Caco-2 (cell line): ENCODE measurements at regions not wholly inside any gene's neighbourhood (a gene's known extent, or its start where the extent isn't known, plus 50 kb on each side); places are given as distances from the start of the nearest gene placed in this dataset.

ENCODE experiments used
- BruUV-seq: library from RNA; stranded (reverse); fragments of 400-500 nt; replicated peaks from 2 replicates; lab custom pipeline; 2021; lab: Mats Ljungman, UMichigan
- CTCF ChIA-PET: fragments of 300-600 bp; sonication (Branson Sonifier 250); formaldehyde crosslinking; loops from one replicate; lab custom pipeline; 2022; ENCODE audit warnings: antibody characterized with exemption; lab: Charles Lee
- POLR2A ChIA-PET: fragments of 300-600 bp; sonication (Branson Sonifier 250); formaldehyde crosslinking; loops from one replicate; lab custom pipeline; 2022; ENCODE audit warnings: antibody characterized with exemption; lab: Charles Lee
- DNase-seq, 2 experiments: peaks; one replicate each; pipeline versions ENCODE4 v3.0.0 to v3.0.0-alpha.2; 2020 to 2022
- H3K27me3 ChIP-seq: replicated peaks from 2 replicates; pipeline ENCODE4 v1.6.0; 2011; ENCODE audit warnings: low read length; ENCODE audit not compliant: control insufficient read depth, insufficient read depth
- H3K36me3 ChIP-seq: 2 replicates; pipeline ENCODE4 v1.5.1; 2011; ENCODE audit warnings: low read length; ENCODE audit not compliant: control insufficient read depth, insufficient read depth
- H3K4me1 ChIP-seq: fragments of 250-450 bp; sonication (Bioruptor Pico); 2 replicates; pipeline ENCODE4 v1.5.1; 2020; ENCODE audit warnings: mild to moderate bottlenecking
- H3K4me3 ChIP-seq: 2 replicates; pipeline ENCODE4 v1.5.1; 2011; ENCODE audit warnings: low read depth, mild to moderate bottlenecking, control low read depth, low read length
- H3K9me3 ChIP-seq: fragments of 250-450 bp; sonication (Bioruptor Pico); 2 replicates; pipeline ENCODE4 v1.5.1; 2020; ENCODE audit warnings: mild to moderate bottlenecking, moderate library complexity
- H3K27ac Mint-ChIP-seq: one replicate; pipeline ENCODE4 v1.8.0; 2022; ENCODE audit warnings: mixed read lengths; ENCODE audit not compliant: unreplicated experiment
- H3K27me3 Mint-ChIP-seq: one replicate; pipeline ENCODE4 v1.8.0; 2022; ENCODE audit warnings: mixed read lengths; ENCODE audit not compliant: insufficient read depth, unreplicated experiment
- H3K36me3 Mint-ChIP-seq: one replicate; pipeline ENCODE4 v1.8.0; 2022; ENCODE audit warnings: mild to moderate bottlenecking, mixed read lengths; ENCODE audit not compliant: insufficient read depth, unreplicated experiment
- H3K4me1 Mint-ChIP-seq: one replicate; pipeline ENCODE4 v1.8.0; 2022; ENCODE audit warnings: low read depth, mixed read lengths; ENCODE audit not compliant: unreplicated experiment
- H3K4me3 Mint-ChIP-seq: one replicate; pipeline ENCODE4 v1.8.0; 2022; ENCODE audit warnings: mild to moderate bottlenecking, moderate library complexity, mixed read lengths; ENCODE audit not compliant: unreplicated experiment
- H3K9me3 Mint-ChIP-seq: one replicate; pipeline ENCODE4 v1.8.0; 2022; ENCODE audit warnings: mixed read lengths; ENCODE audit not compliant: unreplicated experiment
- intact Hi-C: fragments of 100-400 bp; cut with micrococcal nuclease; formaldehyde crosslinking; loops from one replicate; pipeline ENCODE4 v1.10.0; 2022; ENCODE audit not compliant: unreplicated experiment
- TF ChIP-seq, protein P1 (sequence below), 2 experiments: fragments of 200-600 bp in 1 of 2; IDR thresholded peaks; 1 replicate in 1 of 2; 2 replicates in 1 of 2; pipeline versions ENCODE4 v1.5.1 to v1.8.0; 2011 to 2022; ENCODE audit warnings: antibody characterized with exemption in 1 of 2, control low read depth in 1 of 2, inconsistent platforms in 1 of 2, low read depth in 1 of 2, low read length in 1 of 2, mild to moderate bottlenecking in 1 of 2, moderate library complexity in 1 of 2; ENCODE audit not compliant: insufficient read depth in 1 of 2, severe bottlenecking in 1 of 2, unreplicated experiment in 1 of 2

GRCh38 chr17:34756637-34757021 is 177.2 kb downstream of the TMEM132E start:
- POLR2A ChIA-PET, result no interaction called here
- peak in 1 of 2 experiments; percentile 30 for DNase-seq
- Mint-ChIP-seq H3K4me1 (no peaks in the 10 kb centered on the region), H3K9me3 (no peaks in the 10 kb centered on the region), H3K27me3 (peaks cover 20% of the 10 kb centered on the region), H3K4me3 (no peak overlapping the region), H3K27ac (no peak overlapping the region), H3K36me3 (no peaks in the 10 kb centered on the region)
- intact Hi-C loops, result no loop called here
- Histone ChIP-seq H3K4me3 (no peak overlapping the region), H3K27me3 (no peaks in the 10 kb centered on the region; the same call in 1 of the 2 replicates), H3K36me3 (no peaks in the 10 kb centered on the region), H3K9me3 (no peaks in the 10 kb centered on the region), H3K4me1 (no peaks in the 10 kb centered on the region)
- CTCF ChIA-PET, result no interaction called here
- no TSS peak for BruUV-seq
- TF ChIP-seq, protein P1, sequence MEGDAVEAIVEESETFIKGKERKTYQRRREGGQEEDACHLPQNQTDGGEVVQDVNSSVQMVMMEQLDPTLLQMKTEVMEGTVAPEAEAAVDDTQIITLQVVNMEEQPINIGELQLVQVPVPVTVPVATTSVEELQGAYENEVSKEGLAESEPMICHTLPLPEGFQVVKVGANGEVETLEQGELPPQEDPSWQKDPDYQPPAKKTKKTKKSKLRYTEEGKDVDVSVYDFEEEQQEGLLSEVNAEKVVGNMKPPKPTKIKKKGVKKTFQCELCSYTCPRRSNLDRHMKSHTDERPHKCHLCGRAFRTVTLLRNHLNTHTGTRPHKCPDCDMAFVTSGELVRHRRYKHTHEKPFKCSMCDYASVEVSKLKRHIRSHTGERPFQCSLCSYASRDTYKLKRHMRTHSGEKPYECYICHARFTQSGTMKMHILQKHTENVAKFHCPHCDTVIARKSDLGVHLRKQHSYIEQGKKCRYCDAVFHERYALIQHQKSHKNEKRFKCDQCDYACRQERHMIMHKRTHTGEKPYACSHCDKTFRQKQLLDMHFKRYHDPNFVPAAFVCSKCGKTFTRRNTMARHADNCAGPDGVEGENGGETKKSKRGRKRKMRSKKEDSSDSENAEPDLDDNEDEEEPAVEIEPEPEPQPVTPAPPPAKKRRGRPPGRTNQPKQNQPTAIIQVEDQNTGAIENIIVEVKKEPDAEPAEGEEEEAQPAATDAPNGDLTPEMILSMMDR (IDR thresholded peaks at IDR 0.05; ENCODE audit: insufficient read depth in 1 of 2, low read depth in 1 of 2, low read length in 1 of 2, severe bottlenecking in 1 of 2, unreplicated experiment in 1 of 2), result no peak

DNA sequence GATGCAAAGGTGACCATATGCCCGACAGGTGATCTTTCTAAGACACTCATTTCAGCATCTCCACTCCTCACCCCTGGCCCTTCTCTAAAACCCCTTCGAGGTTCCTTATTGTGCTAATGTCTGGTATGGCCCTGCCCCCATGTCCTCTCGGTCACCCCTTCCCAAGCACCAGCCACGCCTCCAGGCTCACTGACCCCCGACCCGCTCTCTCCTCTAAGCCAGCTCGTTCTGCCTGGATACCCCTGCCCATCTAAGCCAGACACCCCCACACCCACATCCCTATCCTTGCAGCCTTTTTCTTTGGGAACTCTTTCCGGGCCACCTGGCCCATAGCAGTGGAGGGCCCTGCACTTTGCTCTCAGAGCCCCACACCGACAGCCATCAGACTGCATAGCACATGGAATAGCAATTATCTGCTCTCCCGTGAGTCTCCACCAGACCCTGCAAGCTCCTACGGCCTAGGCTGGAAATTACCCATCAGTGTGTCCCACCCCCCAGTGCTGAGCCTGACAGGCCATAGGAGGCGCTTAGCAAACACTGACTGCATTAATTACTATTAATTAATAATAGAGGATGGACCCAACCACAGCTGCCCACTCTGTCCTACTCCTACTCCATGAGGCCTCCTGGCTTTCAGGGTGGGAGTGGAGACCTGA is 176.7 kb downstream of the TMEM132E start:
- Histone ChIP-seq H3K36me3 (no peaks in the 10 kb centered on the region), H3K9me3 (no peaks in the 10 kb centered on the region), H3K27me3 (no peaks in the 10 kb centered on the region; the same call in 1 of the 2 replicates), H3K4me3 (no peak overlapping the region), H3K4me1 (no peaks in the 10 kb centered on the region)
- CTCF ChIA-PET, result no interaction called here
- Mint-ChIP-seq H3K36me3 (no peaks in the 10 kb centered on the region), H3K4me1 (no peaks in the 10 kb centered on the region), H3K27me3 (peaks cover 19% of the 10 kb centered on the region), H3K27ac (no peak overlapping the region), H3K9me3 (no peaks in the 10 kb centered on the region), H3K4me3 (no peak overlapping the region)
- TF ChIP-seq, protein P1 (IDR thresholded peaks at IDR 0.05; ENCODE audit: insufficient read depth in 1 of 2, low read depth in 1 of 2, low read length in 1 of 2, severe bottlenecking in 1 of 2, unreplicated experiment in 1 of 2), result no peak
- DNase-seq, result peak in 1 of 2 experiments; percentile 14
- POLR2A ChIA-PET, result no interaction called here
- BruUV-seq, result no TSS peak
- intact Hi-C loops, result no loop called here

GRCh38 chr17:34755371-34755770 is 176.0 kb downstream of the TMEM132E start:
- Histone ChIP-seq H3K36me3 (no peaks in the 10 kb centered on the region), H3K4me3 (no peak overlapping the region), H3K4me1 (no peaks in the 10 kb centered on the region), H3K9me3 (no peaks in the 10 kb centered on the region), H3K27me3 (no peaks in the 10 kb centered on the region; the same call in 1 of the 2 replicates)
- no TSS peak for BruUV-seq
- Mint-ChIP-seq H3K9me3 (no peaks in the 10 kb centered on the region), H3K36me3 (no peaks in the 10 kb centered on the region), H3K4me1 (no peaks in the 10 kb centered on the region), H3K27ac (no peak overlapping the region), H3K4me3 (no peak overlapping the region), H3K27me3 (peaks cover 19% of the 10 kb centered on the region)
- intact Hi-C loops, result no loop called here
- DNase-seq, result peak in 1 of 2 experiments; percentile 14
- CTCF ChIA-PET, result no interaction called here
- TF ChIP-seq, protein P1 (IDR thresholded peaks at IDR 0.05; ENCODE audit: insufficient read depth in 1 of 2, low read depth in 1 of 2, low read length in 1 of 2, severe bottlenecking in 1 of 2, unreplicated experiment in 1 of 2), result no peak
- POLR2A ChIA-PET, result no interaction called here
